Small intestine (tissue), 7 donors: ENCODE measurements at regions not wholly inside any gene's neighbourhood (a gene's known extent, or its start where the extent isn't known, plus 50 kb on each side); places are given as distances from the start of the nearest gene placed in this dataset.
A peak's percentile ranks its signal among the peaks of the same experiment; 100 is the strongest.

Experiments
- DNase-seq, 2 donors: peaks; one replicate each; pipeline versions ENCODE4 v3.0.0 to v3.0.0-alpha.2; 2013
- FAIRE-seq: peaks from 2 replicates; lab custom pipeline; 2012; peaks lifted over from hg19 to GRCh38; lab: Jason Lieb, UNC
- H3K27ac ChIP-seq, 3 donors: one replicate each; pipeline ENCODE4 v1.5.1; 2013; ENCODE audit warnings: low read length in 2 of 3, mild to moderate bottlenecking in 2 of 3, control low read depth in 1 of 3, inconsistent platforms in 1 of 3, low read depth in 1 of 3, moderate library complexity in 1 of 3
- H3K27me3 ChIP-seq, 3 donors: one replicate each; pipeline ENCODE4 v1.6.1; 2013; ENCODE audit warnings: low read length in 3 of 3, inconsistent platforms in 1 of 3; ENCODE audit not compliant: control insufficient read depth in 3 of 3, insufficient read depth in 3 of 3
- H3K36me3 ChIP-seq, 3 donors: one replicate each; pipeline ENCODE4 v1.6.1; 2013; ENCODE audit warnings: low read length in 3 of 3, inconsistent platforms in 1 of 3, low read depth in 1 of 3, mild to moderate bottlenecking in 1 of 3, moderate library complexity in 1 of 3; ENCODE audit not compliant: control insufficient read depth in 3 of 3, insufficient read depth in 2 of 3
- H3K4me1 ChIP-seq, 3 donors: one replicate each; pipeline ENCODE4 v1.6.1; 2013; ENCODE audit warnings: low read length in 2 of 3, inconsistent platforms in 1 of 3, low read depth in 1 of 3, mild to moderate bottlenecking in 1 of 3, moderate library complexity in 1 of 3; ENCODE audit not compliant: control insufficient read depth in 3 of 3, insufficient read depth in 2 of 3
- H3K4me3 ChIP-seq, 3 donors: one replicate each; pipeline ENCODE4 v1.5.1; 2013; ENCODE audit warnings: low read length in 3 of 3, control low read depth in 1 of 3, inconsistent platforms in 1 of 3, low read depth in 1 of 3, mild to moderate bottlenecking in 1 of 3, moderate library complexity in 1 of 3
- H3K9me3 ChIP-seq, 2 donors: one replicate each; pipeline ENCODE4 v1.6.1; 2013; ENCODE audit warnings: low read depth in 1 of 2, low read length in 1 of 2; ENCODE audit not compliant: control insufficient read depth in 2 of 2, insufficient read depth in 1 of 2
- WGBS, 3 donors: extraction: QIAGEN DNeasy Blood & Tissue Kit; methylation state at CpG; one replicate each; pipeline ENCODE4 v1.1.7; 2013; 5-methylcytosine and 5-hydroxymethylcytosine counted together
- donor health status: healthy with polysubstance abuse.
- donor health status: control.
- donor health status: control.
- donor health status: Bipolar disorder and iron deficiency.
- donor health status: healthy.

- H3K9me3 ChIP-seq, result no peaks in the 10 kb centered on the region
- no peak for DNase-seq
- 83 to 90% (median 84%) methylated on average over 4 of the region's 4 CpGs for WGBS, 3 donors
Measured at GRCh38 chr3:23003733-23004046, 199.4 kb upstream of the UBE2E2 start.

GRCh38 chr3:23004971-23005370 lies 198.2 kb upstream of the UBE2E2 start:
- Histone ChIP-seq H3K4me1 (no peaks in the 10 kb centered on the region), H3K4me3 (no peak overlapping the region), H3K27ac (no peak overlapping the region), H3K9me3 (no peaks in the 10 kb centered on the region), H3K27me3 (no peaks in the 10 kb centered on the region), H3K36me3 (no peaks in the 10 kb centered on the region)
- 57 to 80% (median 59%) methylated on average over 5 of the region's 5 CpGs for WGBS, 3 donors
- FAIRE-seq (no peak), DNase-seq (no peak)

More at GRCh38 chr3:23003733-23004046, 199.4 kb upstream of the UBE2E2 start:
- Histone ChIP-seq H3K27me3 (no peaks in the 10 kb centered on the region), H3K4me1 (no peaks in the 10 kb centered on the region), H3K4me3 (no peak overlapping the region), H3K36me3 (no peaks in the 10 kb centered on the region), H3K27ac (no peak overlapping the region)
- no peak for FAIRE-seq

- no peaks in the 10 kb centered on the region for H3K27me3 ChIP-seq
- no peak for DNase-seq
- H3K27ac ChIP-seq, result no peak overlapping the region
- WGBS, 3 donors, result 50 to 56% (median 54%) methylated on average over 1 of the region's 1 CpG
- H3K36me3 ChIP-seq, result no peaks in the 10 kb centered on the region
- no peaks in the 10 kb centered on the region for H3K4me1 ChIP-seq
- H3K4me3 ChIP-seq, result no peak overlapping the region
- H3K9me3 ChIP-seq, result no peaks in the 10 kb centered on the region
- FAIRE-seq, result no peak
Measured at GRCh38 chr3:23017801-23018200, 185.3 kb upstream of the UBE2E2 start.

- WGBS, 3 donors, result 34 to 55% (median 52%) methylated on average over 4 of the region's 4 CpGs
- no peak overlapping the region for H3K27ac ChIP-seq
- H3K4me1 ChIP-seq, result no peaks in the 10 kb centered on the region
- H3K36me3 ChIP-seq, result no peaks in the 10 kb centered on the region
- no peak overlapping the region for H3K4me3 ChIP-seq
- H3K9me3 ChIP-seq, result no peaks in the 10 kb centered on the region
- DNase-seq, result no peak
- FAIRE-seq, result no peak
- H3K27me3 ChIP-seq, result no peaks in the 10 kb centered on the region
Measured at GRCh38 chr3:23019596-23020300, 183.4 kb upstream of the UBE2E2 start.

- H3K36me3 ChIP-seq, result no peaks in the 10 kb centered on the region
- no peaks in the 10 kb centered on the region for H3K4me1 ChIP-seq
- H3K9me3 ChIP-seq, result no peaks in the 10 kb centered on the region
- no peak for DNase-seq
- H3K27ac ChIP-seq, result no peak overlapping the region
- H3K27me3 ChIP-seq, result no peaks in the 10 kb centered on the region
- no peak for FAIRE-seq
- H3K4me3 ChIP-seq, result no peak overlapping the region
- WGBS, 3 donors, result 25 to 33% (median 30%) methylated on average over 2 of the region's 2 CpGs
Measured at GRCh38 chr3:23028294-23028693, 174.8 kb upstream of the UBE2E2 start.

- DNase-seq (no peak), FAIRE-seq (no peak)
- no peaks in the 10 kb centered on the region for H3K36me3 ChIP-seq
- H3K27me3 ChIP-seq, result no peaks in the 10 kb centered on the region
- H3K27ac ChIP-seq, result no peak overlapping the region
- WGBS, 3 donors, result 55 to 62% (median 56%) methylated on average over 2 of the region's 2 CpGs
- no peaks in the 10 kb centered on the region for H3K9me3 ChIP-seq
- H3K4me1 ChIP-seq, result no peaks in the 10 kb centered on the region
- no peak overlapping the region for H3K4me3 ChIP-seq
Measured at GRCh38 chr3:23029001-23029400, 174.1 kb upstream of the UBE2E2 start.

GRCh38 chr3:23035927-23036640 lies 167.0 kb upstream of the UBE2E2 start:
- peak; percentile 2 to 10 for DNase-seq
- H3K27ac ChIP-seq, result no peak overlapping the region

GRCh38 chr3:23036728-23037127 lies 166.4 kb upstream of the UBE2E2 start:
- no peak for DNase-seq
- no peak for FAIRE-seq
- Histone ChIP-seq H3K36me3 (no peaks in the 10 kb centered on the region), H3K4me3 (no peak overlapping the region), H3K27me3 (no peaks in the 10 kb centered on the region), H3K9me3 (no peaks in the 10 kb centered on the region), H3K4me1 (no peaks in the 10 kb centered on the region), H3K27ac (no peak overlapping the region)
- 19 to 33% (median 25%) methylated on average over 4 of the region's 4 CpGs for WGBS, 3 donors

More at GRCh38 chr3:23035927-23036640, 167.0 kb upstream of the UBE2E2 start:
- no peaks in the 10 kb centered on the region for H3K36me3 ChIP-seq
- no peaks in the 10 kb centered on the region for H3K9me3 ChIP-seq
- H3K27me3 ChIP-seq, result no peaks in the 10 kb centered on the region
- WGBS, 3 donors, result 31 to 57% (median 49%) methylated on average over 9 of the region's 9 CpGs
- FAIRE-seq, result no peak
- H3K4me3 ChIP-seq, result no peak overlapping the region
- H3K4me1 ChIP-seq, result no peaks in the 10 kb centered on the region
